SU-DHL-6 (cell line): ENCODE measurements at regions not wholly inside any gene's neighbourhood (a gene's known extent, or its start where the extent isn't known, plus 50 kb on each side); places are given as distances from the start of the nearest gene placed in this dataset.

Experiments used
- EZH2phosphoT487 ChIP-seq: fragments of 200-600 bp; sonication (generic), shearing (Covaris generic); conservative IDR thresholded peaks from 2 replicates; pipeline ENCODE4 v1.6.1; 2018; ENCODE audit warnings: mild to moderate bottlenecking, antibody characterized with exemption, low read length, moderate library complexity, mixed read lengths
- TF ChIP-seq, protein P1 (sequence below): fragments of 200-600 bp; sonication (generic); IDR thresholded peaks from one replicate; pipeline ENCODE4 v1.5.1; 2017; ENCODE audit warnings: antibody characterized with exemption, mild to moderate bottlenecking, low read length, moderate library complexity; ENCODE audit not compliant: insufficient read depth, poor library complexity, severe bottlenecking

DNA sequence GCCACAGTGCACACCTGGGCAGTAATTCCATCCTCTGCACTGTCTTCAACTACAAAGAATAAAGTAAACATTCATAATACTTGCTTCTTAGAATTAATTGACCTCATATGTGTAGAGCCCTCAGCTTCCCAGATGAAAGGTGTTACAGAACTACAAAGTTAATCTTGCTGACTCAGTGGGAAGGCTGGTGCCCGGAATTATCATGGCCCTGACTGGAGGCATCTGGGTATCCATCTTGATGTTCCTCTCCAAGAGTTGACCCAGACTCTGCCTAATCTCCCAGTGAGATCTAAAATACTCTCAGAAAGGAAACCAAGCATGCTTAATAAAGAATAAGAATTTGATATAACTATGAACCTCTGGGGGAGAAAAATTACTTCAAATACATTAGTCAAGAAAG, 147.0 kb upstream of the ARID2 start:
- TF ChIP-seq, protein P1, sequence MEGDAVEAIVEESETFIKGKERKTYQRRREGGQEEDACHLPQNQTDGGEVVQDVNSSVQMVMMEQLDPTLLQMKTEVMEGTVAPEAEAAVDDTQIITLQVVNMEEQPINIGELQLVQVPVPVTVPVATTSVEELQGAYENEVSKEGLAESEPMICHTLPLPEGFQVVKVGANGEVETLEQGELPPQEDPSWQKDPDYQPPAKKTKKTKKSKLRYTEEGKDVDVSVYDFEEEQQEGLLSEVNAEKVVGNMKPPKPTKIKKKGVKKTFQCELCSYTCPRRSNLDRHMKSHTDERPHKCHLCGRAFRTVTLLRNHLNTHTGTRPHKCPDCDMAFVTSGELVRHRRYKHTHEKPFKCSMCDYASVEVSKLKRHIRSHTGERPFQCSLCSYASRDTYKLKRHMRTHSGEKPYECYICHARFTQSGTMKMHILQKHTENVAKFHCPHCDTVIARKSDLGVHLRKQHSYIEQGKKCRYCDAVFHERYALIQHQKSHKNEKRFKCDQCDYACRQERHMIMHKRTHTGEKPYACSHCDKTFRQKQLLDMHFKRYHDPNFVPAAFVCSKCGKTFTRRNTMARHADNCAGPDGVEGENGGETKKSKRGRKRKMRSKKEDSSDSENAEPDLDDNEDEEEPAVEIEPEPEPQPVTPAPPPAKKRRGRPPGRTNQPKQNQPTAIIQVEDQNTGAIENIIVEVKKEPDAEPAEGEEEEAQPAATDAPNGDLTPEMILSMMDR = no peak
- no peak for TF ChIP-seq EZH2phosphoT487
